ENCODE measurements at regions not wholly inside any gene's neighbourhood (a gene's known extent, or its start where the extent isn't known, plus 50 kb on each side); places are given as distances from the start of the nearest gene placed in this dataset.

DNA sequence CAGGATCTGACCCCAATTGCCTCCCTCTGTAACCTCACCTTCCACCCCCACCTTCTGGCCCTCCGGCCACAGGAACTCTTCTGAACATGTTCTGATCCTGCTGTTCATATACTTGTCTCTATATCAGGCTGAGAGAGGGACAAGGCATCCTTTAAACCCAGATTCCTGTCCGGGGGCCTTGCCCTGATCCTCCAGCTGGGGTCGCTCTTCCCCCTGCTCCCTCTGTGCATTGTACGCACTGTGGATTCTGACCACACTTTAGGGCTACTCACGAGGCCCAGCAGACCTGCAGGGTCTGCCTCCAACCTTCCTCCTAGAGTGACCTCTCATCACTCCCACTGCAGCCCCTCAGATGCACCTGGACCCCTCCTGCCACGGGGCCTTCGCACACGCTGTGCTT, 269.3 kb downstream of the UQCRFS1 start:
- TF ChIP-seq, protein P1, sequence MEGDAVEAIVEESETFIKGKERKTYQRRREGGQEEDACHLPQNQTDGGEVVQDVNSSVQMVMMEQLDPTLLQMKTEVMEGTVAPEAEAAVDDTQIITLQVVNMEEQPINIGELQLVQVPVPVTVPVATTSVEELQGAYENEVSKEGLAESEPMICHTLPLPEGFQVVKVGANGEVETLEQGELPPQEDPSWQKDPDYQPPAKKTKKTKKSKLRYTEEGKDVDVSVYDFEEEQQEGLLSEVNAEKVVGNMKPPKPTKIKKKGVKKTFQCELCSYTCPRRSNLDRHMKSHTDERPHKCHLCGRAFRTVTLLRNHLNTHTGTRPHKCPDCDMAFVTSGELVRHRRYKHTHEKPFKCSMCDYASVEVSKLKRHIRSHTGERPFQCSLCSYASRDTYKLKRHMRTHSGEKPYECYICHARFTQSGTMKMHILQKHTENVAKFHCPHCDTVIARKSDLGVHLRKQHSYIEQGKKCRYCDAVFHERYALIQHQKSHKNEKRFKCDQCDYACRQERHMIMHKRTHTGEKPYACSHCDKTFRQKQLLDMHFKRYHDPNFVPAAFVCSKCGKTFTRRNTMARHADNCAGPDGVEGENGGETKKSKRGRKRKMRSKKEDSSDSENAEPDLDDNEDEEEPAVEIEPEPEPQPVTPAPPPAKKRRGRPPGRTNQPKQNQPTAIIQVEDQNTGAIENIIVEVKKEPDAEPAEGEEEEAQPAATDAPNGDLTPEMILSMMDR (IDR thresholded peaks at IDR 0.05; ENCODE audit: low read depth, low read length), result peak; percentile 26
- TF ChIP-seq POLR2A (IDR thresholded peaks at IDR 0.05; ENCODE audit: extremely low read depth, insufficient read length) (no peak), MYC (IDR thresholded peaks at IDR 0.05; ENCODE audit: low read depth, low read length) (no peak)
- TF ChIP-seq, protein P2, sequence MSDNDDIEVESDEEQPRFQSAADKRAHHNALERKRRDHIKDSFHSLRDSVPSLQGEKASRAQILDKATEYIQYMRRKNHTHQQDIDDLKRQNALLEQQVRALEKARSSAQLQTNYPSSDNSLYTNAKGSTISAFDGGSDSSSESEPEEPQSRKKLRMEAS (IDR thresholded peaks at IDR 0.05; ENCODE audit: low read depth, low read length), result no peak
